Panc1 (cell line): ENCODE measurements at regions not wholly inside any gene's neighbourhood (a gene's known extent, or its start where the extent isn't known, plus 50 kb on each side); places are given as distances from the start of the nearest gene placed in this dataset.

Experiments
- ATAC-seq: fragments of 200-7000 bp; cut with Tn5 transposase; 2 replicates; pipeline ENCODE4 v1.9.1; 2020; ENCODE audit warnings: mild to moderate bottlenecking, moderate library complexity
- BruUV-seq: library from RNA; stranded (reverse); fragments of 400-500 nt; replicated peaks from 2 replicates; lab custom pipeline; 2021; lab: Mats Ljungman, UMichigan
- CTCF ChIA-PET: fragments of 300-600 bp; sonication (Branson Sonifier 250); formaldehyde crosslinking; loops from one replicate; lab custom pipeline; 2022; ENCODE audit warnings: antibody characterized with exemption; lab: Charles Lee
- POLR2A ChIA-PET: fragments of 300-600 bp; sonication (Branson Sonifier 250); formaldehyde crosslinking; loops from one replicate; lab custom pipeline; 2022; ENCODE audit warnings: antibody characterized with exemption; lab: Charles Lee
- DNase-seq: peaks from one replicate; pipeline ENCODE4 v3.0.0-alpha.2; 2010; ENCODE audit warnings: low read depth, low spot score
- H3K27ac ChIP-seq: 2 replicates; pipeline ENCODE4 v1.5.1; 2011; ENCODE audit warnings: mild to moderate bottlenecking, low read length, inconsistent platforms
- H3K27me3 ChIP-seq: fragments of 200-500 bp; sonication (Bioruptor generic); 2 replicates; pipeline ENCODE4 v1.6.0; 2014; ENCODE audit warnings: low read length, inconsistent platforms; ENCODE audit not compliant: control insufficient read depth, insufficient read depth
- H3K36me3 ChIP-seq: fragments of 200-500 bp; sonication (Bioruptor generic); 2 replicates; pipeline ENCODE4 v1.5.1; 2014; ENCODE audit warnings: inconsistent platforms, mild to moderate bottlenecking, low read length, moderate library complexity; ENCODE audit not compliant: control insufficient read depth, insufficient read depth
- H3K4me1 ChIP-seq: 2 replicates; pipeline ENCODE4 v1.5.1; 2011; ENCODE audit warnings: inconsistent platforms, mild to moderate bottlenecking, low read length, moderate library complexity; ENCODE audit not compliant: control insufficient read depth, insufficient read depth
- H3K4me3 ChIP-seq, 2 experiments: 2 replicates each; pipeline ENCODE4 v1.5.1; 2011 to 2012; ENCODE audit warnings: low read depth in 2 of 2, low read length in 2 of 2, mild to moderate bottlenecking in 2 of 2, inconsistent platforms in 1 of 2, moderate library complexity in 1 of 2
- H3K9me3 ChIP-seq: fragments of 200-500 bp; sonication (Bioruptor generic); 2 replicates; pipeline ENCODE4 v1.5.1; 2014; ENCODE audit warnings: low read depth, mild to moderate bottlenecking, inconsistent platforms, low read length, moderate library complexity; ENCODE audit not compliant: control insufficient read depth, insufficient read depth
- POLR2AphosphoS5 ChIP-seq: IDR thresholded peaks from 2 replicates; pipeline ENCODE4 v1.6.1; 2012; ENCODE audit warnings: mild to moderate bottlenecking, low read depth, low read length, moderate library complexity
- SIN3A ChIP-seq: IDR thresholded peaks from 2 replicates; pipeline ENCODE4 v1.6.1; 2012; ENCODE audit warnings: low read depth, mild to moderate bottlenecking, low read length, moderate library complexity, borderline replicate concordance; ENCODE audit not compliant: insufficient read depth
- TCF7L2 ChIP-seq: IDR thresholded peaks from 2 replicates; pipeline ENCODE4 v1.6.1; 2011; ENCODE audit warnings: mild to moderate bottlenecking, low read depth, low read length, inconsistent platforms
- in situ Hi-C: cut with HindIII; loops from 2 replicates; pipeline ENCODE4 v1.10.0; 2016; ENCODE audit warnings: low sequenced_read_pairs, low pct_unique_long_range_greater_than_20kb
- intact Hi-C: fragments of 100-400 bp; cut with micrococcal nuclease; formaldehyde crosslinking; loops from one replicate; pipeline ENCODE4 v1.10.0; 2022; ENCODE audit not compliant: unreplicated experiment
- TF ChIP-seq, protein P1 (sequence below): fragments of 450-650 bp; IDR thresholded peaks from 2 replicates; pipeline ENCODE4 v1.5.1; 2017; ENCODE audit warnings: mild to moderate bottlenecking
- TF ChIP-seq, protein P2 (sequence below), 2 experiments: IDR thresholded peaks; 2 replicates each; pipeline ENCODE4 v1.6.1; 2011 to 2012; ENCODE audit warnings: low read depth in 2 of 2, control low read depth in 1 of 2, low read length in 1 of 2, mild to moderate bottlenecking in 1 of 2, moderate library complexity in 1 of 2; ENCODE audit not compliant: insufficient read depth in 1 of 2

GRCh38 chr3:1527786-1528185 lies 435.0 kb downstream of the CNTN6 start:
- no peak for ATAC-seq
- in situ Hi-C loops: no loop called here
- ChIA-PET CTCF (no interaction called here), POLR2A (no interaction called here)
- intact Hi-C loops: no loop called here
- BruUV-seq: no TSS peak
- Histone ChIP-seq H3K9me3 (no peaks in the 10 kb centered on the region), H3K27me3 (no peaks in the 10 kb centered on the region), H3K4me1 (no peaks in the 10 kb centered on the region), H3K27ac (no peak overlapping the region), H3K4me3 (no peak overlapping the region), H3K36me3 (no peaks in the 10 kb centered on the region)
- TF ChIP-seq, protein P1, sequence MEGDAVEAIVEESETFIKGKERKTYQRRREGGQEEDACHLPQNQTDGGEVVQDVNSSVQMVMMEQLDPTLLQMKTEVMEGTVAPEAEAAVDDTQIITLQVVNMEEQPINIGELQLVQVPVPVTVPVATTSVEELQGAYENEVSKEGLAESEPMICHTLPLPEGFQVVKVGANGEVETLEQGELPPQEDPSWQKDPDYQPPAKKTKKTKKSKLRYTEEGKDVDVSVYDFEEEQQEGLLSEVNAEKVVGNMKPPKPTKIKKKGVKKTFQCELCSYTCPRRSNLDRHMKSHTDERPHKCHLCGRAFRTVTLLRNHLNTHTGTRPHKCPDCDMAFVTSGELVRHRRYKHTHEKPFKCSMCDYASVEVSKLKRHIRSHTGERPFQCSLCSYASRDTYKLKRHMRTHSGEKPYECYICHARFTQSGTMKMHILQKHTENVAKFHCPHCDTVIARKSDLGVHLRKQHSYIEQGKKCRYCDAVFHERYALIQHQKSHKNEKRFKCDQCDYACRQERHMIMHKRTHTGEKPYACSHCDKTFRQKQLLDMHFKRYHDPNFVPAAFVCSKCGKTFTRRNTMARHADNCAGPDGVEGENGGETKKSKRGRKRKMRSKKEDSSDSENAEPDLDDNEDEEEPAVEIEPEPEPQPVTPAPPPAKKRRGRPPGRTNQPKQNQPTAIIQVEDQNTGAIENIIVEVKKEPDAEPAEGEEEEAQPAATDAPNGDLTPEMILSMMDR: no peak
- no peak for TF ChIP-seq POLR2AphosphoS5
- no peak for TF ChIP-seq SIN3A
- TF ChIP-seq TCF7L2: no peak
- TF ChIP-seq, protein P2, sequence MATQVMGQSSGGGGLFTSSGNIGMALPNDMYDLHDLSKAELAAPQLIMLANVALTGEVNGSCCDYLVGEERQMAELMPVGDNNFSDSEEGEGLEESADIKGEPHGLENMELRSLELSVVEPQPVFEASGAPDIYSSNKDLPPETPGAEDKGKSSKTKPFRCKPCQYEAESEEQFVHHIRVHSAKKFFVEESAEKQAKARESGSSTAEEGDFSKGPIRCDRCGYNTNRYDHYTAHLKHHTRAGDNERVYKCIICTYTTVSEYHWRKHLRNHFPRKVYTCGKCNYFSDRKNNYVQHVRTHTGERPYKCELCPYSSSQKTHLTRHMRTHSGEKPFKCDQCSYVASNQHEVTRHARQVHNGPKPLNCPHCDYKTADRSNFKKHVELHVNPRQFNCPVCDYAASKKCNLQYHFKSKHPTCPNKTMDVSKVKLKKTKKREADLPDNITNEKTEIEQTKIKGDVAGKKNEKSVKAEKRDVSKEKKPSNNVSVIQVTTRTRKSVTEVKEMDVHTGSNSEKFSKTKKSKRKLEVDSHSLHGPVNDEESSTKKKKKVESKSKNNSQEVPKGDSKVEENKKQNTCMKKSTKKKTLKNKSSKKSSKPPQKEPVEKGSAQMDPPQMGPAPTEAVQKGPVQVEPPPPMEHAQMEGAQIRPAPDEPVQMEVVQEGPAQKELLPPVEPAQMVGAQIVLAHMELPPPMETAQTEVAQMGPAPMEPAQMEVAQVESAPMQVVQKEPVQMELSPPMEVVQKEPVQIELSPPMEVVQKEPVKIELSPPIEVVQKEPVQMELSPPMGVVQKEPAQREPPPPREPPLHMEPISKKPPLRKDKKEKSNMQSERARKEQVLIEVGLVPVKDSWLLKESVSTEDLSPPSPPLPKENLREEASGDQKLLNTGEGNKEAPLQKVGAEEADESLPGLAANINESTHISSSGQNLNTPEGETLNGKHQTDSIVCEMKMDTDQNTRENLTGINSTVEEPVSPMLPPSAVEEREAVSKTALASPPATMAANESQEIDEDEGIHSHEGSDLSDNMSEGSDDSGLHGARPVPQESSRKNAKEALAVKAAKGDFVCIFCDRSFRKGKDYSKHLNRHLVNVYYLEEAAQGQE (IDR thresholded peaks at IDR 0.05; ENCODE audit: insufficient read depth in 1 of 2, low read depth in 2 of 2, low read length in 1 of 2): no peak
- DNase-seq: no peak

DNA sequence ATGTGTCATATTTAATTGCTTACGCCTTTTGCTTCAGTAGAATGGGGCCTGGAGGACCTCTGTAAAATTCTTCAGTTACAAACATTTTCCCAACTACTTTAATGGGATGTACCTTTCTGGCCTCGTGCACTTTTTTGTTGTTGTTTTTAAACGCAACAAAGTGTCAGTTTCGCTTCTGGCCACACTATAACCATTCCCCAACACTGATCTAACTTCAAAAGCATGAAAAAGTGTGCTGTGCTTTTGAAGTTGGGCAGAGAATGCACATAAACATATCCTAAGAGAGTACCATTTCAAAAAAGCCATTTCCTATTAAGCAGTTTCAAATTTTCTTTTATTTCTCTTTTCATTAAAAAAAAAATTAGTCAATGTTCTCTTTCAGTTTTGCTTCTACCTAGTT lies 435.8 kb downstream of the CNTN6 start:
- CTCF ChIA-PET: no interaction called here

More for the DNA sequence above, 435.8 kb downstream of the CNTN6 start:
- no TSS peak for BruUV-seq
- in situ Hi-C loops (no loop called here), intact Hi-C loops (no loop called here)
- TF ChIP-seq, protein P1: no peak
- TF ChIP-seq SIN3A: no peak
- TF ChIP-seq, protein P2 (IDR thresholded peaks at IDR 0.05; ENCODE audit: insufficient read depth in 1 of 2, low read depth in 2 of 2, low read length in 1 of 2): no peak
- no peak for TF ChIP-seq TCF7L2
- TF ChIP-seq POLR2AphosphoS5: no peak
- no peaks in the 10 kb centered on the region for H3K4me1 ChIP-seq
- no peak overlapping the region for H3K27ac ChIP-seq
- no peaks in the 10 kb centered on the region for H3K27me3 ChIP-seq
- DNase-seq: no peak
- no peak overlapping the region for H3K4me3 ChIP-seq
- no peak for ATAC-seq
- POLR2A ChIA-PET: no interaction called here
- H3K36me3 ChIP-seq: no peaks in the 10 kb centered on the region
- no peaks in the 10 kb centered on the region for H3K9me3 ChIP-seq
